Endothelial cell of umbilical vein (primary cell): ENCODE measurements at regions not wholly inside any gene's neighbourhood (a gene's known extent, or its start where the extent isn't known, plus 50 kb on each side); places are given as distances from the start of the nearest gene placed in this dataset.

Experiments used
- BruUV-seq: library from RNA; stranded (reverse); fragments of 400-500 nt; replicated peaks from 2 replicates; lab custom pipeline; 2021; lab: Mats Ljungman, UMichigan
- CTCF ChIA-PET: fragments of 300-600, 350-600 bp; sonication (Branson Sonifier 250); formaldehyde crosslinking; loops from one replicate; lab custom pipeline; 2021; ENCODE audit warnings: antibody characterized with exemption, inconsistent platforms; lab: Charles Lee
- POLR2A ChIA-PET: fragments of 300-600, 350-600 bp; sonication (Branson Sonifier 250); formaldehyde crosslinking; loops from one replicate; lab custom pipeline; 2021; ENCODE audit warnings: antibody characterized with exemption, inconsistent platforms; lab: Charles Lee
- DNase-seq: peaks from one replicate; pipeline ENCODE4 v3.0.0-alpha.2; 2011; ENCODE audit warnings: low read depth, low spot score
- FAIRE-seq: peaks from 2 replicates; lab custom pipeline; 2011; peaks lifted over from hg19 to GRCh38; lab: Jason Lieb, UNC
- H2AFZ ChIP-seq: 2 replicates; pipeline ENCODE4 v1.6.0; 2012; ENCODE audit warnings: low read depth, low read length, control low read depth, inconsistent platforms
- H3K27ac ChIP-seq: 2 replicates; pipeline ENCODE4 v1.5.1; 2011; ENCODE audit warnings: low read depth, mild to moderate bottlenecking, control low read depth, low read length, moderate library complexity; ENCODE audit not compliant: insufficient read depth
- H3K27me3 ChIP-seq, 2 experiments: 2 replicates each; pipeline versions ENCODE4 v1.6.0 to v1.6.1; 2011; ENCODE audit warnings: low read length in 2 of 2, mixed read lengths in 1 of 2; ENCODE audit not compliant: control insufficient read depth in 2 of 2, insufficient read depth in 2 of 2
- H3K36me3 ChIP-seq, 2 experiments: 2 replicates in 1 of 2; 3 replicates in 1 of 2; pipeline ENCODE4 v1.5.1; 2011; ENCODE audit warnings: low read length in 2 of 2, mild to moderate bottlenecking in 1 of 2, moderate library complexity in 1 of 2; ENCODE audit not compliant: control insufficient read depth in 2 of 2, insufficient read depth in 2 of 2; ENCODE audit errors: extremely low read depth in 1 of 2
- H3K4me1 ChIP-seq: 3 replicates; pipeline ENCODE4 v1.5.1; 2011; ENCODE audit warnings: mild to moderate bottlenecking, low read length; ENCODE audit not compliant: control insufficient read depth, insufficient read depth; ENCODE audit errors: extremely low read depth
- H3K4me2 ChIP-seq: 2 replicates; pipeline ENCODE4 v1.6.1; 2011; ENCODE audit warnings: low read length, control low read depth, mixed read lengths; ENCODE audit not compliant: insufficient read depth
- H3K4me3 ChIP-seq, 3 experiments: fragments of 200-600 bp in 1 of 3; sonication (generic), shearing (Covaris generic) in 1 of 3; replicated peaks in 1 of 3; 2 replicates each; pipeline ENCODE4 v1.5.1; 2011 to 2016; ENCODE audit warnings: control low read depth in 3 of 3, low read length in 3 of 3, mild to moderate bottlenecking in 2 of 3, inconsistent platforms in 1 of 3, low read depth in 1 of 3, moderate library complexity in 1 of 3; ENCODE audit not compliant: insufficient read depth in 1 of 3
- H3K79me2 ChIP-seq: 2 replicates; pipeline ENCODE4 v1.6.0; 2012; ENCODE audit warnings: low read length, inconsistent platforms; ENCODE audit not compliant: control insufficient read depth, insufficient read depth
- H3K9ac ChIP-seq: replicated peaks from 2 replicates; pipeline ENCODE3; 2011; ENCODE audit warnings: low read length, control low read depth; ENCODE audit not compliant: insufficient read depth; ENCODE audit errors: extremely low read depth
- H3K9me1 ChIP-seq: replicated peaks from 3 replicates; pipeline ENCODE4 v1.6.0; 2011; ENCODE audit warnings: mild to moderate bottlenecking, low read length; ENCODE audit not compliant: control insufficient read depth, insufficient read depth; ENCODE audit errors: extremely low read depth
- H3K9me3 ChIP-seq: replicated peaks from 2 replicates; pipeline ENCODE4 v1.5.1; 2012; ENCODE audit warnings: low read length, inconsistent platforms; ENCODE audit not compliant: control insufficient read depth, insufficient read depth
- H4K20me1 ChIP-seq: replicated peaks from 2 replicates; pipeline ENCODE3; 2011; ENCODE audit warnings: mild to moderate bottlenecking, low read length; ENCODE audit not compliant: control insufficient read depth, insufficient read depth; ENCODE audit errors: extremely low read depth
- CTCF ChIP-seq, 2 donors: IDR thresholded peaks; 1 replicate in 1 of 2; 2 replicates in 1 of 2; pipeline ENCODE4 v1.5.1; 2011; ENCODE audit warnings: low read length in 2 of 2, mild to moderate bottlenecking in 2 of 2, moderate library complexity in 2 of 2, control low read depth in 1 of 2, inconsistent platforms in 1 of 2, low read depth in 1 of 2; ENCODE audit not compliant: insufficient read depth in 1 of 2; ENCODE audit errors: extremely low read depth in 1 of 2
- EZH2 ChIP-seq: IDR thresholded peaks from 2 replicates; pipeline ENCODE4 v1.6.1; 2012; ENCODE audit warnings: borderline replicate concordance, low read depth, mild to moderate bottlenecking, moderate library complexity, low read length, inconsistent platforms; ENCODE audit not compliant: severe bottlenecking
- FOS ChIP-seq: IDR thresholded peaks from 2 replicates; pipeline ENCODE4 v1.6.1; 2011; ENCODE audit warnings: mild to moderate bottlenecking, low read length, moderate library complexity, borderline replicate concordance; ENCODE audit not compliant: insufficient read depth
- GATA2 ChIP-seq: IDR thresholded peaks from 2 replicates; pipeline ENCODE4 v1.7.0; 2011; ENCODE audit warnings: low read depth, mild to moderate bottlenecking, moderate library complexity, mixed read lengths, low read length; ENCODE audit not compliant: insufficient read length, insufficient read depth
- JUN ChIP-seq: IDR thresholded peaks from 2 replicates; pipeline ENCODE4 v1.6.1; 2011; ENCODE audit warnings: borderline replicate concordance, low read depth; ENCODE audit not compliant: insufficient read length, insufficient read depth
- MYC ChIP-seq: IDR thresholded peaks from one replicate; pipeline ENCODE4 v1.6.1; 2011; ENCODE audit warnings: mild to moderate bottlenecking, low read depth, low read length
- POLR2A ChIP-seq: IDR thresholded peaks from 2 replicates; pipeline ENCODE4 v1.6.1; 2012; ENCODE audit warnings: low read depth, mild to moderate bottlenecking, control low read depth, low read length
- POLR2AphosphoS5 ChIP-seq: IDR thresholded peaks from 2 replicates; pipeline ENCODE4 v1.6.1; 2012; ENCODE audit warnings: low read depth, mild to moderate bottlenecking, control low read depth, low read length, moderate library complexity; ENCODE audit not compliant: insufficient read depth
- dilution Hi-C: fragments of 300-500 bp; cut with MboI; formaldehyde crosslinking; loops from one replicate; pipeline ENCODE4 v1.15.0; 2019; ENCODE audit warnings: low sequenced_read_pairs; ENCODE audit not compliant: extremely low pct_ligation_motif_present
- intact Hi-C: fragments of 100-400 bp; cut with micrococcal nuclease; formaldehyde crosslinking; loops from one replicate; pipeline ENCODE4 v1.10.0; 2022
- TF ChIP-seq, protein P1 (sequence below): IDR thresholded peaks from 2 replicates; pipeline ENCODE4 v1.6.1; 2011; ENCODE audit not compliant: insufficient read depth, insufficient read length

DNA sequence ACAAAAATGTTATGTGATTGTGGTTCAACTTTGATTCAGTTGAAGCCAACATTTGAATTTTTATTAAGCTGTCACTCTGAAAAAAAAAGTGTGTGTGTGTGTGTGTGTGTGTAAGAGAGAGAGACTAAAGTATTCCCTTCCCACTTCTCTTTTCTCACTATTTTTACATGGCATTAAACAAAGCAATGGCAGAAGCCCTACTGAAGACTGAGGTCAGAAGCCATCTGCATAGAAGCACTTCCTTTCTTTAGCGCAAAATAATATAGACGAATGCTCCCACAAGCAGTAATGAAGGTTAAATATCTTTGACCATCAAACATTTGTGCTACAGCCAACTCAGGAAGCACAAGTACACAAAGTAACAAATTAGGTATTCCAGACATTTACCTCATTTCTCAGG is 540.5 kb downstream of the KCTD16 start:
- H4K20me1 ChIP-seq, result no peaks in the 10 kb centered on the region
- FAIRE-seq, result no peak
- no peak overlapping the region for H2AFZ ChIP-seq
- H3K27ac ChIP-seq, result no peak overlapping the region
- dilution Hi-C loops, result no loop called here
- no peak for DNase-seq
- no peaks in the 10 kb centered on the region for H3K4me1 ChIP-seq
- no peaks in the 10 kb centered on the region for H3K36me3 ChIP-seq
- no peaks in the 10 kb centered on the region for H3K9me3 ChIP-seq
- no peak overlapping the region for H3K4me2 ChIP-seq
- TF ChIP-seq EZH2 (no peak), FOS (no peak), CTCF (IDR thresholded peaks at IDR 0.05; ENCODE audit: extremely low read depth in 1 of 2, insufficient read depth in 1 of 2, low read depth in 1 of 2, low read length in 2 of 2) (no peak), POLR2A (no peak), GATA2 (no peak), POLR2AphosphoS5 (no peak), JUN (no peak), MYC (no peak)
- TF ChIP-seq, protein P1, sequence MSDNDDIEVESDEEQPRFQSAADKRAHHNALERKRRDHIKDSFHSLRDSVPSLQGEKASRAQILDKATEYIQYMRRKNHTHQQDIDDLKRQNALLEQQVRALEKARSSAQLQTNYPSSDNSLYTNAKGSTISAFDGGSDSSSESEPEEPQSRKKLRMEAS, result no peak
- no peaks in the 10 kb centered on the region for H3K79me2 ChIP-seq
- intact Hi-C loops, result no loop called here
- H3K9ac ChIP-seq, result no peak overlapping the region
- CTCF ChIA-PET, result no interaction called here
- H3K4me3 ChIP-seq, result no peak overlapping the region
- no TSS peak for BruUV-seq
- POLR2A ChIA-PET, result no interaction called here
- no peaks in the 10 kb centered on the region for H3K27me3 ChIP-seq
- H3K9me1 ChIP-seq, result no peaks in the 10 kb centered on the region
